ENCODE measurements at regions not wholly inside any gene's neighbourhood (a gene's known extent, or its start where the extent isn't known, plus 50 kb on each side); places are given as distances from the start of the nearest gene placed in this dataset.

- no peaks in the 10 kb centered on the region for H3K27me3 ChIP-seq (replicated peaks; ENCODE audit: control insufficient read depth, insufficient read depth, low read length)
- TF ChIP-seq, protein P1, sequence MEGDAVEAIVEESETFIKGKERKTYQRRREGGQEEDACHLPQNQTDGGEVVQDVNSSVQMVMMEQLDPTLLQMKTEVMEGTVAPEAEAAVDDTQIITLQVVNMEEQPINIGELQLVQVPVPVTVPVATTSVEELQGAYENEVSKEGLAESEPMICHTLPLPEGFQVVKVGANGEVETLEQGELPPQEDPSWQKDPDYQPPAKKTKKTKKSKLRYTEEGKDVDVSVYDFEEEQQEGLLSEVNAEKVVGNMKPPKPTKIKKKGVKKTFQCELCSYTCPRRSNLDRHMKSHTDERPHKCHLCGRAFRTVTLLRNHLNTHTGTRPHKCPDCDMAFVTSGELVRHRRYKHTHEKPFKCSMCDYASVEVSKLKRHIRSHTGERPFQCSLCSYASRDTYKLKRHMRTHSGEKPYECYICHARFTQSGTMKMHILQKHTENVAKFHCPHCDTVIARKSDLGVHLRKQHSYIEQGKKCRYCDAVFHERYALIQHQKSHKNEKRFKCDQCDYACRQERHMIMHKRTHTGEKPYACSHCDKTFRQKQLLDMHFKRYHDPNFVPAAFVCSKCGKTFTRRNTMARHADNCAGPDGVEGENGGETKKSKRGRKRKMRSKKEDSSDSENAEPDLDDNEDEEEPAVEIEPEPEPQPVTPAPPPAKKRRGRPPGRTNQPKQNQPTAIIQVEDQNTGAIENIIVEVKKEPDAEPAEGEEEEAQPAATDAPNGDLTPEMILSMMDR (IDR thresholded peaks at IDR 0.05; ENCODE audit: insufficient read depth, low read length, poor library complexity, severe bottlenecking) = no peak
- H3K4me3 ChIP-seq (replicated peaks; ENCODE audit: low read depth, low read length) = no peak overlapping the region
- DNase-seq (ENCODE audit: extremely low read depth, insufficient read length) = no peak
- no peaks in the 10 kb centered on the region for H3K36me3 ChIP-seq (ENCODE audit: control insufficient read depth, insufficient read depth, low read length)
These were observed 79.7 kb upstream of the SMAD3 start for GRCh38 chr15:66985653-66986052.

DNA sequence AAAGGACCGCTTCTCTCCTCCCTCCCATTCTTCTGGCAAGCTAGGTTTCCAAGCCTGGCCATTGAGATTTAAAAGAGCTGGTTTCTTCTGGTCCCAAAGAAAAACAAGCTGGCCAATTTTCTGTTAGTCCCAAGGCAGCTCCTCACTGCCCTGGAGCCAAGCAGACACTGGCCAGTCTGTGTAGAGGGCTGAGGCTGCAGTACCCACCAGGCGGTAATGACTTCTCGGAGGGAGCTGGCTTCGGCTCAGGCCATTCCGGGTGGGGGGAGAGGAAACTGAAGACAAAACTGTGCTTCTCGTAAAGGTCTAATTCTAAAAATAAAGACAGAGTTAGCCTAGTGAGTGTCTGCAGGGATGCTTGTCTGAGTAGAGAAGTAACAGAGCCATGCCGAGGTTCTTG, 78.5 kb upstream of the SMAD3 start:
- H3K27me3 ChIP-seq (replicated peaks; ENCODE audit: control insufficient read depth, insufficient read depth, low read length) = no peaks in the 10 kb centered on the region
- no peak for DNase-seq (ENCODE audit: extremely low read depth, insufficient read length)
- TF ChIP-seq, protein P1 (IDR thresholded peaks at IDR 0.05; ENCODE audit: insufficient read depth, low read length, poor library complexity, severe bottlenecking) = no peak
- no peak overlapping the region for H3K4me3 ChIP-seq (replicated peaks; ENCODE audit: low read depth, low read length)
- no peaks in the 10 kb centered on the region for H3K36me3 ChIP-seq (ENCODE audit: control insufficient read depth, insufficient read depth, low read length)

DNA sequence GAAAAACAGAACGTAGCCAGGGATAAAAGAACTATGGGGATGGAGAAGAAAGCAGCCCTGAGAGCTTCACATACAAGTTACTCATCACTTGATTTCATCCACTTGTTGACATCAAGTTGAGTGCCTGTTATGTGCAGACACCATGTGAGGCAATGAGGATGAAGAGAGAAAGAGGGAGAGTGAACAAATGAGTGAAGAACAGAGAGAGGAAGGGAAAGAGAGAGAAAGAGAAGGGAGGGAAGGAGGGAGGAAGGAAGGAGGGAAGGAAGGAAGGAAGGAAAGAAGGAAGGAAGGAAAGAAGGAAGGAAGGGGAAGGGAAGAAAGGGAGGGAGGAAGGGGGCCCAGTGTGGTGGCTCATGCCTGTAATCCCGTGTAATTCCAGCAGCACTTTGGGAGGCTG, 72.3 kb upstream of the SMAD3 start:
- Histone ChIP-seq H3K27me3 (replicated peaks; ENCODE audit: control insufficient read depth, insufficient read depth, low read length) (no peaks in the 10 kb centered on the region), H3K4me3 (replicated peaks; ENCODE audit: low read depth, low read length) (no peak overlapping the region), H3K36me3 (ENCODE audit: control insufficient read depth, insufficient read depth, low read length) (no peaks in the 10 kb centered on the region)
- DNase-seq (ENCODE audit: extremely low read depth, insufficient read length) = no peak
- TF ChIP-seq, protein P1 (IDR thresholded peaks at IDR 0.05; ENCODE audit: insufficient read depth, low read length, poor library complexity, severe bottlenecking) = no peak

GRCh38 chr15:66993874-66994696, 71.3 kb upstream of the SMAD3 start:
- no peak overlapping the region for H3K4me3 ChIP-seq (replicated peaks; ENCODE audit: low read depth, low read length)
- no peak for DNase-seq (ENCODE audit: extremely low read depth, insufficient read length)
- no peaks in the 10 kb centered on the region for H3K27me3 ChIP-seq (replicated peaks; ENCODE audit: control insufficient read depth, insufficient read depth, low read length)
- H3K36me3 ChIP-seq (ENCODE audit: control insufficient read depth, insufficient read depth, low read length) = no peaks in the 10 kb centered on the region
- TF ChIP-seq, protein P1 (IDR thresholded peaks at IDR 0.05; ENCODE audit: insufficient read depth, low read length, poor library complexity, severe bottlenecking) = no peak

DNA sequence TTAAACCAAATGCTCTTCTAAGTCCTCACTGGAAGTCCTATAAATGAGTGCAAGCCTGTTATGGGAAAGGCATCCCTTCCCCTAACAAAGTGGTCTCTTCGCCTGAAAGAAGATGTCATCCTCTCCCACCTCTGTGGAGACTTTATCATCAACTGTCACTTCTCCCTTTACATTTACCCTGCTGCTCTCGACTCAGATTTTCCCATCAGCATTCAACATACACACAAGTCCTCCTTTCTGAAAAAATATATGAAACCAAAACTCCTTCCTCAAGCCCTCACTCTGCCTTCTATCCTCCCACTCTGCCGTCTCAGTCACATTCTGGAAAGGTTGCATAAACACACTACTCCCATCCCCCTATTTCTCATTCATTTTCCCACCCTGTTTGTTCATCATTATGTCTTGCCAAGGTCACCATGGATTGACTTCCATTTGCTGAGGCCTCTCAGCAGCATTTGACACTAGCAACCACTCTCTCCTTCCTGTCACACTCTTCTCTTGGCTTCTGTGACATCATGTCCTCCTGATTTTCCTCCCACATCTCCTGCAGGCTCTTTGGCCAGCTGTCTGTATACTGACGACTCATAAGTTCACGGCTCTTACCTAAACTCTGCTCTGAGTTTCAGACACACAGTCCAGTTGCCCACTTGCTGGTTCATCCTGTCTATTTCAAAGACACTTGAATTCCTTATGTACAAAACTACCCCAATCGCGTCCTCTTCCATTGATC, 70.3 kb upstream of the SMAD3 start:
- Histone ChIP-seq H3K27me3 (replicated peaks; ENCODE audit: control insufficient read depth, insufficient read depth, low read length) (no peaks in the 10 kb centered on the region), H3K4me3 (replicated peaks; ENCODE audit: low read depth, low read length) (no peak overlapping the region), H3K36me3 (ENCODE audit: control insufficient read depth, insufficient read depth, low read length) (no peaks in the 10 kb centered on the region)
- DNase-seq (ENCODE audit: extremely low read depth, insufficient read length) = no peak
- TF ChIP-seq, protein P1 (IDR thresholded peaks at IDR 0.05; ENCODE audit: insufficient read depth, low read length, poor library complexity, severe bottlenecking) = no peak
